ENCODE measurements at regions not wholly inside any gene's neighbourhood (a gene's known extent, or its start where the extent isn't known, plus 50 kb on each side); places are given as distances from the start of the nearest gene placed in this dataset.

DNA sequence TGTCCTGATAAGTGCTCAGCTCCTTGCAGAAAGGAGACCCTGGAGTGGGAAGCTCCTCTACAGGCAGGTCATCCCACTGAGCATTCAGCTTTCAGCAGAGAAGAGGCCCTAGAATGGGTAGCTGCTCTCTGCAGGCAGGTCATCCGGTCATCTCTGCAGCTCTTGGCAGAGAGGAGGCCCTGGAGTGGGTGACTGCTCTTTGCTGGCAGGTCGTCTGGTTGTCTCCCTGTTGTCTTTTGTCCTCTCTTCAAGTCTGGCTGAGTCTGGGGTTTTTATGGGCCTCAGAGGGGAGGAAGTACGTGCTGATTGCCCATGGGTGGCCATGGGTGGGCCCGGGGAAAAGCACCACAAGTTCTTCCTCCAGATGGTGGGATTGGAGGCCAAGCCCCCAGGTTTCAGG lies 250.3 kb upstream of the EDNRB start:
- Histone ChIP-seq H3K4me3 (replicated peaks in 1 of 4; ENCODE audit: control extremely low read depth in 1 of 4, insufficient read depth in 1 of 4, low read depth in 3 of 4, low read length in 4 of 4) (no peak overlapping the region), H3K36me3 (ENCODE audit: control insufficient read depth, insufficient read depth, low read length) (no peaks in the 10 kb centered on the region), H2AFZ (ENCODE audit: low read length) (no peak overlapping the region), H4K20me1 (ENCODE audit: control insufficient read depth, extremely low read depth, insufficient read depth, low read length) (no peaks in the 10 kb centered on the region), H3K9me3 (ENCODE audit: control insufficient read depth, insufficient read depth, low read depth, low read length) (no peaks in the 10 kb centered on the region), H3K4me1 (ENCODE audit: control insufficient read depth, extremely low read depth, insufficient read depth, low read length) (no peaks in the 10 kb centered on the region), H3K9ac (ENCODE audit: insufficient read depth, low read length) (no peak overlapping the region), H3K27me3 (ENCODE audit: control insufficient read depth, insufficient read depth, low read length) (no peaks in the 10 kb centered on the region), H3K4me2 (ENCODE audit: extremely low read depth, insufficient read depth, low read length) (no peak overlapping the region), H3K27ac (ENCODE audit: insufficient read depth, low read length) (no peak overlapping the region), H3K79me2 (ENCODE audit: control insufficient read depth, insufficient read depth, low read length) (no peaks in the 10 kb centered on the region)
- DNase-seq (ENCODE audit: low read depth in 2 of 2) = no peak
- no peak for TF ChIP-seq EZH2 (IDR thresholded peaks at IDR 0.05; ENCODE audit: low read length, missing control alignments)
- TF ChIP-seq, protein P1, sequence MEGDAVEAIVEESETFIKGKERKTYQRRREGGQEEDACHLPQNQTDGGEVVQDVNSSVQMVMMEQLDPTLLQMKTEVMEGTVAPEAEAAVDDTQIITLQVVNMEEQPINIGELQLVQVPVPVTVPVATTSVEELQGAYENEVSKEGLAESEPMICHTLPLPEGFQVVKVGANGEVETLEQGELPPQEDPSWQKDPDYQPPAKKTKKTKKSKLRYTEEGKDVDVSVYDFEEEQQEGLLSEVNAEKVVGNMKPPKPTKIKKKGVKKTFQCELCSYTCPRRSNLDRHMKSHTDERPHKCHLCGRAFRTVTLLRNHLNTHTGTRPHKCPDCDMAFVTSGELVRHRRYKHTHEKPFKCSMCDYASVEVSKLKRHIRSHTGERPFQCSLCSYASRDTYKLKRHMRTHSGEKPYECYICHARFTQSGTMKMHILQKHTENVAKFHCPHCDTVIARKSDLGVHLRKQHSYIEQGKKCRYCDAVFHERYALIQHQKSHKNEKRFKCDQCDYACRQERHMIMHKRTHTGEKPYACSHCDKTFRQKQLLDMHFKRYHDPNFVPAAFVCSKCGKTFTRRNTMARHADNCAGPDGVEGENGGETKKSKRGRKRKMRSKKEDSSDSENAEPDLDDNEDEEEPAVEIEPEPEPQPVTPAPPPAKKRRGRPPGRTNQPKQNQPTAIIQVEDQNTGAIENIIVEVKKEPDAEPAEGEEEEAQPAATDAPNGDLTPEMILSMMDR (conservative IDR thresholded peaks at IDR 0.05 in 1 of 2, IDR thresholded peaks at IDR 0.05 in 1 of 2; ENCODE audit: low read depth in 1 of 2, low read length in 2 of 2) = no peak

DNA sequence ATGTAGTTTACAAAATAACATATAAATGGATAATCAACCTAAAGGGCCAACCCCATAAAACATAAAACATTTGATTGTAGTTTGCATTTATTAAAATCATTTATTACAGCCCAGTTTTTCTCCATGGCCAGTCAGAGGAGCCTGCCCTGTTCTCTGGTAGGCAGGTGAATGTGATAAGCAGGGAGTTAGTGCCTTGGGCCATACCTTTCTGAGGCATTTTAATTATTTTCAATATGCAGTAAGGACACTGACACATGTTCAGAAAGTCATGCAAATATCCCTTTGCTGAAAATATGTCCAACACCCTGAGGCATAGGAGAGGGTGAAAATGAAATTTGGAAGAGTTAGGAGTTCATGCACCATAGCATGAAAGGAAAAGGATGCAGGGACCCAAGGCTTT lies 242.6 kb upstream of the EDNRB start:
- no peak for TF ChIP-seq EZH2 (IDR thresholded peaks at IDR 0.05; ENCODE audit: low read length, missing control alignments)
- TF ChIP-seq, protein P1 (conservative IDR thresholded peaks at IDR 0.05 in 1 of 2, IDR thresholded peaks at IDR 0.05 in 1 of 2; ENCODE audit: low read depth in 1 of 2, low read length in 2 of 2) = no peak
- Histone ChIP-seq H3K36me3 (ENCODE audit: control insufficient read depth, insufficient read depth, low read length) (no peaks in the 10 kb centered on the region), H3K79me2 (ENCODE audit: control insufficient read depth, insufficient read depth, low read length) (no peaks in the 10 kb centered on the region), H4K20me1 (ENCODE audit: control insufficient read depth, extremely low read depth, insufficient read depth, low read length) (no peaks in the 10 kb centered on the region), H3K4me1 (ENCODE audit: control insufficient read depth, extremely low read depth, insufficient read depth, low read length) (peaks cover 4% of the 10 kb centered on the region), H3K27ac (ENCODE audit: insufficient read depth, low read length) (no peak overlapping the region), H3K4me2 (ENCODE audit: extremely low read depth, insufficient read depth, low read length) (peak overlapping the region; percentile 13), H3K4me3 (replicated peaks in 1 of 4; ENCODE audit: control extremely low read depth in 1 of 4, insufficient read depth in 1 of 4, low read depth in 3 of 4, low read length in 4 of 4) (no peak overlapping the region), H2AFZ (ENCODE audit: low read length) (no peak overlapping the region), H3K9ac (ENCODE audit: insufficient read depth, low read length) (no peak overlapping the region), H3K9me3 (ENCODE audit: control insufficient read depth, insufficient read depth, low read depth, low read length) (no peaks in the 10 kb centered on the region), H3K27me3 (ENCODE audit: control insufficient read depth, insufficient read depth, low read length) (no peaks in the 10 kb centered on the region)
- DNase-seq (ENCODE audit: low read depth in 2 of 2) = no peak

DNA sequence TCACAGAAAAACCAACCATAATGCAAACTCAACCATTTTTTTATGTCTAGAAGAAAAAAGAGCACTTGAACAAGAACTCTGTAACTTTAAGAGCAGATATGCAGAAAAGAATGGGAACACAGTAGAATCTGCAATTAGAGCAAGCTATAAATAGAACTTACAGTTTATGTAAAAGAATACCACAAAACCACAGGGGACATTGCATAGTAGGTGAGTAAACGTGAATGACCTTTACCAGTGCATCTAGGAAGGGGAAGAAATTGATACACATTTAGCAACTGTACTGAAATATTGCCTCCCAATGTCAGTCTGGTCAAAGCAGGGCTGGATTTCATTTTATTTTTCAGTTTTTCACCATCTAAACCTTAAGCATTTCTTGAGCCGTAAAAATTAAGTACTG lies 242.2 kb upstream of the EDNRB start:
- no peaks in the 10 kb centered on the region for H3K79me2 ChIP-seq (ENCODE audit: control insufficient read depth, insufficient read depth, low read length)
- H3K9ac ChIP-seq (ENCODE audit: insufficient read depth, low read length) = no peak overlapping the region
- H3K27ac ChIP-seq (ENCODE audit: insufficient read depth, low read length) = no peak overlapping the region
- H3K4me3 ChIP-seq (replicated peaks in 1 of 4; ENCODE audit: control extremely low read depth in 1 of 4, insufficient read depth in 1 of 4, low read depth in 3 of 4, low read length in 4 of 4) = no peak overlapping the region
- H3K4me2 ChIP-seq (ENCODE audit: extremely low read depth, insufficient read depth, low read length) = peak overlapping the region; percentile 13
- peaks cover 4% of the 10 kb centered on the region for H3K4me1 ChIP-seq (ENCODE audit: control insufficient read depth, extremely low read depth, insufficient read depth, low read length)
- DNase-seq (ENCODE audit: low read depth in 2 of 2) = peak; percentile 84 to 85
- no peaks in the 10 kb centered on the region for H3K27me3 ChIP-seq (ENCODE audit: control insufficient read depth, insufficient read depth, low read length)
- no peak overlapping the region for H2AFZ ChIP-seq (ENCODE audit: low read length)
- no peaks in the 10 kb centered on the region for H3K36me3 ChIP-seq (ENCODE audit: control insufficient read depth, insufficient read depth, low read length)
- no peaks in the 10 kb centered on the region for H3K9me3 ChIP-seq (ENCODE audit: control insufficient read depth, insufficient read depth, low read depth, low read length)
- no peak for TF ChIP-seq EZH2 (IDR thresholded peaks at IDR 0.05; ENCODE audit: low read length, missing control alignments)
- TF ChIP-seq, protein P1 (conservative IDR thresholded peaks at IDR 0.05 in 1 of 2, IDR thresholded peaks at IDR 0.05 in 1 of 2; ENCODE audit: low read depth in 1 of 2, low read length in 2 of 2) = no peak
- no peaks in the 10 kb centered on the region for H4K20me1 ChIP-seq (ENCODE audit: control insufficient read depth, extremely low read depth, insufficient read depth, low read length)

Data from fibroblast of lung (primary cell).